AG10803 (cell line): ENCODE measurements at regions not wholly inside any gene's neighbourhood (a gene's known extent, or its start where the extent isn't known, plus 50 kb on each side); places are given as distances from the start of the nearest gene placed in this dataset.

Experiments used
- DNase-seq: peaks from one replicate; pipeline ENCODE4 v3.0.0; 2010; ENCODE audit warnings: low read depth
- H3K4me3 ChIP-seq: 2 replicates; pipeline ENCODE4 v1.5.1; 2011; ENCODE audit warnings: mild to moderate bottlenecking, low read length, control low read depth
- TF ChIP-seq, protein P1 (sequence below): conservative IDR thresholded peaks from 2 replicates; pipeline ENCODE4 v1.5.1; 2011; ENCODE audit warnings: mild to moderate bottlenecking, low read length, control low read depth, inconsistent platforms

DNA sequence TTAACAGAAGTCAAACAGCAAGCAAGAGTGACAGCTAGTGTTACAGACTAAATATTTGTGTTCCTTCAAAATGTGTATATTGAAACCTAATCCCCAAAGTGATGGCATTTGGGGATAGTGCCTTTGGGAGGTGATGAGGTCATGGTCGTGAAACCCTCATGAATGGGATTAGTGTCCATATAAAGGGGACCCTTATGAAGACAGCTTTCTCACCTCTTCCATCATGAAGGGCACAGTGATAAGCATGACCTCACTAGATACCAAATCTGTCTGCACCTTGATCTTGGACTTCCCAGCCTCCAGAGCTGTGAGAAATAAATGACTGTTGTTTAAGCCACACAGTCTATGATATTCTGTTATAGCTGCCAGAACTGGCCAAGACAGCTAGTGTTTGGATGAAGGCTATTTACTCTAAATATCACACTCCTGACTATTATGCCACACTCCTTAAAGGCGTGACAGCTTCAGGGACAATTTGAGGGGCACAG is 235.7 kb upstream of the TMEM72 start:
- TF ChIP-seq, protein P1, sequence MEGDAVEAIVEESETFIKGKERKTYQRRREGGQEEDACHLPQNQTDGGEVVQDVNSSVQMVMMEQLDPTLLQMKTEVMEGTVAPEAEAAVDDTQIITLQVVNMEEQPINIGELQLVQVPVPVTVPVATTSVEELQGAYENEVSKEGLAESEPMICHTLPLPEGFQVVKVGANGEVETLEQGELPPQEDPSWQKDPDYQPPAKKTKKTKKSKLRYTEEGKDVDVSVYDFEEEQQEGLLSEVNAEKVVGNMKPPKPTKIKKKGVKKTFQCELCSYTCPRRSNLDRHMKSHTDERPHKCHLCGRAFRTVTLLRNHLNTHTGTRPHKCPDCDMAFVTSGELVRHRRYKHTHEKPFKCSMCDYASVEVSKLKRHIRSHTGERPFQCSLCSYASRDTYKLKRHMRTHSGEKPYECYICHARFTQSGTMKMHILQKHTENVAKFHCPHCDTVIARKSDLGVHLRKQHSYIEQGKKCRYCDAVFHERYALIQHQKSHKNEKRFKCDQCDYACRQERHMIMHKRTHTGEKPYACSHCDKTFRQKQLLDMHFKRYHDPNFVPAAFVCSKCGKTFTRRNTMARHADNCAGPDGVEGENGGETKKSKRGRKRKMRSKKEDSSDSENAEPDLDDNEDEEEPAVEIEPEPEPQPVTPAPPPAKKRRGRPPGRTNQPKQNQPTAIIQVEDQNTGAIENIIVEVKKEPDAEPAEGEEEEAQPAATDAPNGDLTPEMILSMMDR, result no peak
- no peak for DNase-seq
- no peak overlapping the region for H3K4me3 ChIP-seq

DNA sequence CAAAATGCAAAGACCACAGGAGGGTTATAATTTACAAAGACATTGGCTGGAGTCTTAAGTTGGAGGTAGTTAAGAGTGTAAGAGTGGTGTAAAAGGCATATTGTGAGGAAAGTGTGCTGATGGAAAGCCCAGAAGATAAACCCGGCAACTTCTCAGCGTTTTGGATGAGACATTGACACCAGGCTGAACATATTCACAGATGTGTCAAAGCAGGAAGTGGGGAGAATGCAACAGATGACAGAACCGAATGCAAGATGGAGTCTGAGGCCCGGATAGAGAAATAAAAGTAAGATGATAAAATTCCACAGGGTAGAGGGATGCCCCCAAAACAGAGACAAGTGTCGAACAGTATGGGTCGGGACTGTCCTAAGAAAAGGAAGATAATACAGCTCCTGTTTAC is 230.4 kb upstream of the TMEM72 start:
- DNase-seq, result no peak
- TF ChIP-seq, protein P1, result no peak
- no peak overlapping the region for H3K4me3 ChIP-seq

DNA sequence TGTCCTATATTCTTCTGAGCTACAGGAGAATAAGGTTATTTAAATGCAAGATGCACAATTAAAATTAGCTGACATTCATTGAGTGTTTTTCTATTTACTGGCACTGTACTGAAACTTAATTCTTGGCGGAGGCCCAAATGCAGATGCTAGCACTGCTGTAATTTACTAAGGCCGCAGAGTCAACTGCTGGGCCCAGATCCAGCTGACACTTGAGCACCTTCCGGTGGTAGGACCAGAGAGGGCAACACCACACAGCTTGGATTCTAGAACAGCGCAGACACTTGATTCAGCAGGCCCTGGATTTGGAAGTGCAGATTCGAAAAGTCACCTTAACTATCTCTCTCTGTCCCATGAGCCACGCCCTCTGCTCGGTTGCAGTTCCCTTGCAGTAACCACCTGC is 228.6 kb upstream of the TMEM72 start:
- TF ChIP-seq, protein P1, result no peak
- no peak for DNase-seq
- no peak overlapping the region for H3K4me3 ChIP-seq

DNA sequence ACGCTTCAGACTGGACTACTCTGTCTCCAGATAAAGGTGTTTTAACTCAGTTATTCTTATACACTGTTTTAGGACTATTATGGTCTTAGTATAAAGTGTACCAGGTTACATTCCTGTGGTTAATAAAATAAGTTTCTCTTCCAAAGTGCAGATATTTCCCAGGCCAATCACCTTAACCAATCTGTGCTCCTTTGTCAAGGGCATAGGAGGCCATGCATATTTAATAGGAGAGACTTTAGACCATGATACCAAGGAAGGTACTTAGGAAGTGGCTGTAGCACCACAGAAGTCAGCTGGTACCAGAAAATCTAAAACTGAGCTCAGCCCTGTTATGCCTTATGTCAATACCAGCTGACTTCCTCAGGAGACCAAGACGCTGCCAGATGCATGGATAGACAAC is 226.5 kb upstream of the TMEM72 start:
- DNase-seq, result no peak
- no peak overlapping the region for H3K4me3 ChIP-seq
- TF ChIP-seq, protein P1, result no peak

DNA sequence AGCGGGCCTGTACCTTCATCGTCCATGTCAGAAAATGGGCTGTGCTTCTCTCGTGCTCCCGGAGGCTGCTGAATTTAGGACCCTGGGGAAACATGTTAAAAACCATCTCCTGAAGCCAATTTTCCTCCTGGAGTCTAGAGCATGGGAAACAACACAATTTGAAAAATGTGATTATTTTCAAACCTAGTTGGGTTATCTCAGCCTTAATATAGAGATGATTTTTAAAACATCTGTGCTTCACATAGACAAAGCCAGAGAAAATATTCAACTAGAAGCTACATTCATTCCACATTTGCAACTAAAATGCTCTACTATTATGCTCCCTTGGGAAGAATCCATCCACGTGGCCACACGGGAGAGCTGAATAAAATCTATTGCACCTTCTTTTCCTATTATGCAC is 225.9 kb upstream of the TMEM72 start:
- no peak overlapping the region for H3K4me3 ChIP-seq
- no peak for DNase-seq
- TF ChIP-seq, protein P1, result no peak

DNA sequence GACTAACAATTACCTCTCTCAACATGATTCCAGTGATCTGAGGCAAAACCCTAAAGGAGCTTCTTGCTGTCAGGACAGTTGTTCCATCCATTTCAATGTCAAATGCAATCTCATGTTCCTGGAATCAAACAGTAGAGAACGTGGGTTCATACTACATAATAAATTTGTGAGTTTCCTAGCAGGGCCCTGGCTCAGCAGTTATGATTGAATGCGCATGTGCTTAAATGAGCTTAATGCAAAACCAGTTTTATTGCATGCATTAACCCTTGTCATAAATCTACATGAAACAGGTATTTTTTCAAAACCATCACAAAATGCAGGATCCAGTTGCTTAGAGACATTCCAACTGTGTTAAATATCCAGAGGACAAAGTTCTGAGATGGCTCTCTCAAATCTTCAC is 225.4 kb upstream of the TMEM72 start:
- H3K4me3 ChIP-seq, result no peak overlapping the region
- no peak for DNase-seq
- TF ChIP-seq, protein P1, result no peak

DNA sequence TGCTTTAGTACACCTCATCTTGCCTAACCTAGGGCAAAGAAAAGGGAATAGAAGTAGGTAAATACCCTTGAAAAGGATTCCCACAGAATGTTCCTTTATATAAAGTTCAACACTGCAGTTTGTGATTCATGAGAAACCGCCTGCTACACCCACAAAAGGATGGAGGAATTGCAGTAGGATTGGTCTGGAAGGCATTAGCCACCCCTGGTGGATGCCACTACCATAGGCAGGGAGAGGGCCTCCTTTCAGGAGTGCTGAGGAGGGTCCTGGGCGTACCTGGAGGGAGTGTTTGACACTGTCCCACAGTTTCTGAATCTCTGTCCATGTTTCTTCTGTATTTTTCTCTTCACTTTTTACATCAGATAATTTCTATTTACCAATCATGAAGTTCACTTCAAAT is 221.8 kb upstream of the TMEM72 start:
- peak; percentile 37 for DNase-seq
- H3K4me3 ChIP-seq, result no peak overlapping the region
- TF ChIP-seq, protein P1, result peak; percentile 63
